NCI-H748 (cell line): ENCODE measurements at regions not wholly inside any gene's neighbourhood (a gene's known extent, or its start where the extent isn't known, plus 50 kb on each side); places are given as distances from the start of the nearest gene placed in this dataset.

Source experiments
- DNase-seq: peaks from one replicate; lab custom pipeline; 2025; ENCODE audit not compliant: unreplicated experiment; lab: John Stamatoyannopoulos, UW

- DNase-seq = no peak
Measured at GRCh38 chr10:36087006-36088005, 445.2 kb upstream of the FZD8 start.

GRCh38 chr10:36075196-36075595 lies 433.1 kb upstream of the FZD8 start:
- no peak for DNase-seq

GRCh38 chr10:36073796-36074345 lies 431.8 kb upstream of the FZD8 start:
- DNase-seq = peak; percentile 2

GRCh38 chr10:36068542-36068941 lies 426.4 kb upstream of the FZD8 start:
- DNase-seq = no peak

- no peak for DNase-seq
Measured at GRCh38 chr10:36067748-36068147, 425.7 kb upstream of the FZD8 start.

GRCh38 chr10:36066850-36067249 lies 424.8 kb upstream of the FZD8 start:
- no peak for DNase-seq

- no peak for DNase-seq
Measured at GRCh38 chr10:36066102-36066501, 424.0 kb upstream of the FZD8 start.

GRCh38 chr10:36063396-36063795 lies 421.3 kb upstream of the FZD8 start:
- no peak for DNase-seq

GRCh38 chr10:36057731-36058130 lies 415.6 kb upstream of the FZD8 start:
- no peak for DNase-seq

- no peak for DNase-seq
Measured at GRCh38 chr10:36057180-36057579, 415.1 kb upstream of the FZD8 start.

GRCh38 chr10:36053775-36054174 lies 411.7 kb upstream of the FZD8 start:
- no peak for DNase-seq

GRCh38 chr10:36053271-36053670 lies 411.2 kb upstream of the FZD8 start:
- no peak for DNase-seq

GRCh38 chr10:36051500-36051991 lies 409.4 kb upstream of the FZD8 start:
- no peak for DNase-seq

- DNase-seq = no peak
Measured at GRCh38 chr10:36050763-36051499, 408.8 kb upstream of the FZD8 start.

GRCh38 chr10:36048780-36049179 lies 406.7 kb upstream of the FZD8 start:
- DNase-seq = no peak

GRCh38 chr10:36048236-36048635 lies 406.1 kb upstream of the FZD8 start:
- DNase-seq = no peak

- DNase-seq = no peak
Measured at GRCh38 chr10:36042135-36042534, 400.0 kb upstream of the FZD8 start.

GRCh38 chr10:36038316-36038955 lies 396.3 kb upstream of the FZD8 start:
- DNase-seq = peak; percentile 49

GRCh38 chr10:36036137-36036536 lies 394.0 kb upstream of the FZD8 start:
- no peak for DNase-seq

- no peak for DNase-seq
Measured at GRCh38 chr10:36033808-36034207, 391.7 kb upstream of the FZD8 start.

GRCh38 chr10:36030516-36030915 lies 388.4 kb upstream of the FZD8 start:
- DNase-seq = no peak
